OCI-LY7 (cell line): ENCODE measurements at regions not wholly inside any gene's neighbourhood (a gene's known extent, or its start where the extent isn't known, plus 50 kb on each side); places are given as distances from the start of the nearest gene placed in this dataset.

ENCODE experiments used
- BruUV-seq: library from RNA; stranded (reverse); fragments of 400-500 nt; replicated peaks from 2 replicates; lab custom pipeline; 2021; lab: Mats Ljungman, UMichigan
- CTCF ChIA-PET: fragments of 300-600 bp; sonication (Branson Sonifier 250); formaldehyde crosslinking; loops from one replicate; lab custom pipeline; 2022; ENCODE audit warnings: antibody characterized with exemption; ENCODE audit not compliant: unreplicated experiment; lab: Charles Lee
- POLR2A ChIA-PET: fragments of 300-600 bp; sonication (Branson Sonifier 250); formaldehyde crosslinking; loops from one replicate; lab custom pipeline; 2022; ENCODE audit warnings: antibody characterized with exemption; lab: Charles Lee
- DNase-seq: peaks from one replicate; pipeline ENCODE4 v3.0.0-alpha.2; 2015; ENCODE audit warnings: low spot score
- H2AFZ ChIP-seq: fragments of 200-600 bp; sonication (generic), shearing (Covaris generic); 2 replicates; pipeline ENCODE4 v1.6.1; 2014; ENCODE audit warnings: mild to moderate bottlenecking, antibody characterized with exemption, low read length, moderate library complexity
- H3K27ac ChIP-seq: fragments of 200-600 bp; sonication (generic); 2 replicates; pipeline ENCODE4 v1.5.1; 2014; ENCODE audit warnings: mixed run types, low read depth, mild to moderate bottlenecking, moderate library complexity, low read length, inconsistent platforms; ENCODE audit not compliant: poor library complexity, severe bottlenecking
- H3K36me3 ChIP-seq: fragments of 200-600 bp; sonication (generic); 2 replicates; pipeline ENCODE4 v1.6.1; 2014; ENCODE audit warnings: mild to moderate bottlenecking, antibody characterized with exemption, low read length, moderate library complexity, mixed read lengths; ENCODE audit not compliant: insufficient read depth
- H3K4me1 ChIP-seq: fragments of 200-600 bp; sonication (generic); 2 replicates; pipeline ENCODE4 v1.5.1; 2014; ENCODE audit warnings: mild to moderate bottlenecking, low read length; ENCODE audit not compliant: insufficient read depth, poor library complexity, severe bottlenecking
- H3K4me2 ChIP-seq: fragments of 200-600 bp; sonication (generic); 2 replicates; pipeline ENCODE4 v1.6.1; 2014; ENCODE audit warnings: mild to moderate bottlenecking, low read length
- H3K4me3 ChIP-seq: fragments of 200-600 bp; sonication (generic); 2 replicates; pipeline ENCODE4 v1.5.1; 2014; ENCODE audit warnings: mild to moderate bottlenecking, low read depth, low read length; ENCODE audit not compliant: poor library complexity, severe bottlenecking
- H3K79me2 ChIP-seq: fragments of 200-600 bp; sonication (generic); 2 replicates; pipeline ENCODE4 v1.6.1; 2016; ENCODE audit warnings: low read depth, mild to moderate bottlenecking, low read length, moderate library complexity, mixed read lengths; ENCODE audit not compliant: insufficient read depth
- H3K9me2 ChIP-seq: fragments of 200-600 bp; sonication (generic); 2 replicates; pipeline ENCODE4 v1.6.1; 2016; ENCODE audit warnings: mild to moderate bottlenecking, low read length, mixed read lengths; ENCODE audit not compliant: insufficient read depth
- H3K9me3 ChIP-seq: fragments of 200-600 bp; sonication (generic); 2 replicates; pipeline ENCODE4 v1.6.1; 2014; ENCODE audit warnings: mild to moderate bottlenecking, mixed run types, low read length, mixed read lengths
- H4K20me1 ChIP-seq: fragments of 200-600 bp; sonication (generic); 2 replicates; pipeline ENCODE4 v1.6.1; 2014; ENCODE audit warnings: mild to moderate bottlenecking, antibody characterized with exemption, low read length, moderate library complexity, mixed read lengths; ENCODE audit not compliant: insufficient read depth
- EZH2phosphoT487 ChIP-seq: fragments of 200-600 bp; sonication (generic); IDR thresholded peaks from 2 replicates; pipeline ENCODE4 v1.6.1; 2018; ENCODE audit warnings: low read depth, borderline replicate concordance, mild to moderate bottlenecking, mixed run types, antibody characterized with exemption, low read length, moderate library complexity, mixed read lengths
- intact Hi-C: fragments of 100-400 bp; cut with micrococcal nuclease; formaldehyde crosslinking; loops from one replicate; pipeline ENCODE4 v1.10.0; 2022; ENCODE audit not compliant: unreplicated experiment
- TF ChIP-seq, protein P1 (sequence below): fragments of 200-600 bp; sonication (generic); conservative IDR thresholded peaks from 2 replicates; pipeline ENCODE4 v1.5.1; 2014; ENCODE audit warnings: mild to moderate bottlenecking, antibody characterized with exemption, low read length, moderate library complexity, mixed read lengths

- BruUV-seq: no TSS peak
- ChIA-PET CTCF (no interaction called here), POLR2A (interaction anchor here (0.6 kb wide), 1 partner anchor 943 kb away, joined by 4 read pairs; no protein-coding TSS in a partner anchor)
- Histone ChIP-seq H3K36me3 (no peaks in the 10 kb centered on the region), H3K4me3 (no peak overlapping the region), H2AFZ (no peak overlapping the region), H3K79me2 (no peaks in the 10 kb centered on the region), H3K9me2 (no peaks in the 10 kb centered on the region), H3K27ac (no peak overlapping the region), H3K4me1 (no peaks in the 10 kb centered on the region), H3K4me2 (no peak overlapping the region), H3K9me3 (no peaks in the 10 kb centered on the region), H4K20me1 (no peaks in the 10 kb centered on the region)
- DNase-seq: no peak
- intact Hi-C loops: no loop called here
- TF ChIP-seq, protein P1, sequence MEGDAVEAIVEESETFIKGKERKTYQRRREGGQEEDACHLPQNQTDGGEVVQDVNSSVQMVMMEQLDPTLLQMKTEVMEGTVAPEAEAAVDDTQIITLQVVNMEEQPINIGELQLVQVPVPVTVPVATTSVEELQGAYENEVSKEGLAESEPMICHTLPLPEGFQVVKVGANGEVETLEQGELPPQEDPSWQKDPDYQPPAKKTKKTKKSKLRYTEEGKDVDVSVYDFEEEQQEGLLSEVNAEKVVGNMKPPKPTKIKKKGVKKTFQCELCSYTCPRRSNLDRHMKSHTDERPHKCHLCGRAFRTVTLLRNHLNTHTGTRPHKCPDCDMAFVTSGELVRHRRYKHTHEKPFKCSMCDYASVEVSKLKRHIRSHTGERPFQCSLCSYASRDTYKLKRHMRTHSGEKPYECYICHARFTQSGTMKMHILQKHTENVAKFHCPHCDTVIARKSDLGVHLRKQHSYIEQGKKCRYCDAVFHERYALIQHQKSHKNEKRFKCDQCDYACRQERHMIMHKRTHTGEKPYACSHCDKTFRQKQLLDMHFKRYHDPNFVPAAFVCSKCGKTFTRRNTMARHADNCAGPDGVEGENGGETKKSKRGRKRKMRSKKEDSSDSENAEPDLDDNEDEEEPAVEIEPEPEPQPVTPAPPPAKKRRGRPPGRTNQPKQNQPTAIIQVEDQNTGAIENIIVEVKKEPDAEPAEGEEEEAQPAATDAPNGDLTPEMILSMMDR: no peak
- no peak for TF ChIP-seq EZH2phosphoT487
Measured at GRCh38 chr5:5979761-5980537, 398.4 kb downstream of the MED10 start.

DNA sequence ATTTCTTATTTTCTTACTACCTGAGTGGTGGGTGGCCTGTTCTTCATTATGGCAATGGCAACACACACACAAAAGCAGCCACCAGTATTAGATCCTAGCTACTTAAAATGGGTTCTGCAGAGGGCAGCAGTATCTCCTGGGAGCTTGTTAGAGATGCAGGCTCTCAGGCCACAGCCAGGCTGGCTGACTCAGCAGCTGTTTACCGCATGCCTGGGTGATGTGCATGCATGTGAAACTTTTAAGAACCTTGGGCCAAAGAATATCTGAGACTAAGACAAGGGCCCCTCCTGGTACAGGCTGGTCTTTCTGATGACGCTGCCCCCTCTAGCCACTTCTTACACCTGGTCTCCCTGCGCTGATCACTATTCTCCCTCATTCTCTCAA, 399.0 kb downstream of the MED10 start:
- ChIA-PET POLR2A (interaction anchor here (0.6 to 1.6 kb wide), 2 partner anchors 12 to 942 kb away, joined by 4 read pairs; no protein-coding TSS in a partner anchor), CTCF (no interaction called here)
- H2AFZ ChIP-seq: no peak overlapping the region
- H3K27ac ChIP-seq: no peak overlapping the region
- no peaks in the 10 kb centered on the region for H3K9me2 ChIP-seq
- H3K4me3 ChIP-seq: no peak overlapping the region
- no peak for DNase-seq
- no TSS peak for BruUV-seq
- no peaks in the 10 kb centered on the region for H3K9me3 ChIP-seq
- no peak overlapping the region for H3K4me2 ChIP-seq
- no peaks in the 10 kb centered on the region for H3K4me1 ChIP-seq
- H4K20me1 ChIP-seq: no peaks in the 10 kb centered on the region
- H3K36me3 ChIP-seq: no peaks in the 10 kb centered on the region
- no peaks in the 10 kb centered on the region for H3K79me2 ChIP-seq
- intact Hi-C loops: no loop called here
- TF ChIP-seq, protein P1: no peak
- no peak for TF ChIP-seq EZH2phosphoT487
